ENCODE measurements at regions not wholly inside any gene's neighbourhood (a gene's known extent, or its start where the extent isn't known, plus 50 kb on each side); places are given as distances from the start of the nearest gene placed in this dataset.

DNA sequence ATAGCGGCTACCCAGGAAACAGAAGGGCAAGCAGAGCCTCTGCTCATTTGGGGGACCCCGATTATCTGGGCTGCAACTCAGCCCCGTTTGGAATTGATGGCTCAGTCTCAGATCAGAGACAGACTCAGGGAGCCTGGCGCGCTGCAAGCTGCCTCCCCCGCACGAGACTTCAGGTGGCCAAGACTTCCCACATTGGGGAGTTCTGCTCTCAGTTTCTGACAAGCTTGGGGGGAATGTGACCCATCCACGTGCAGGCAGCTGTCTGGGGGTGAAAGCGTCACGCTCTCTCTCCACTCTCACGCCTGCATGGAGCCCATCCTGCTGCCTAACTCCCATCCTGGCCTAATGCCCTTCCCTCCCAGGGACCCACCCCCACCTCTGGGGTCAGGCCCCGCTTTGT is 157.6 kb upstream of the GSE1 start:
- Mint-ChIP-seq H3K9me3 (no peaks in the 10 kb centered on the region), H3K4me3 (no peak overlapping the region)

DNA sequence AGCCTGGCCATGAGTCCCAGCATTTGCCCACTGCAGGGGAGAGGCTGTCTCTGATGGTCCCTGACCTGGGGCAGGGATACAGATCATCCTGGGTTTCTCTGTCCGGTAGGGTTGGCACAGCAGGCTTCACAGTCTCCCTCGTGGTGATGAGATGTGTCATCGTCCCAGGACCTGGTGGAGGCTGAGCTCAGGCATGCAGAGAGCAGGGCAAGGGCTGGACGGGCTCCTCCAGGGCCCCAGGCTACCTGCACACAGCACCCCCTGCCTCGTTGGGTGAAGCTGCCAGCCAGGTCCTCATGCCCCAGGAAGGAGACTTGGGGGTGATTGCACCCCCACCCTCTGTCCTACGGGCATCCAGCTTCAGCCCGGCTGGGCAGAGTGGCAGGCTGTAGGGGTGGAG is 155.8 kb upstream of the GSE1 start:
- no peak overlapping the region for H3K4me3 Mint-ChIP-seq
- DNase-seq (ENCODE audit: low spot score), result no peak
- no peaks in the 10 kb centered on the region for H3K9me3 Mint-ChIP-seq
- peaks cover 9% of the 10 kb centered on the region for H3K27me3 Mint-ChIP-seq (ENCODE audit: insufficient read depth)
- H3K27ac Mint-ChIP-seq, result no peak overlapping the region
- no peaks in the 10 kb centered on the region for H3K36me3 Mint-ChIP-seq (ENCODE audit: low read depth)
- no peaks in the 10 kb centered on the region for H3K4me1 Mint-ChIP-seq (ENCODE audit: low read depth)
- intact Hi-C loops (cut with micrococcal nuclease), result no loop called here

More for the DNA sequence above, 157.6 kb upstream of the GSE1 start:
- Mint-ChIP-seq H3K27ac (no peak overlapping the region), H3K4me1 (ENCODE audit: low read depth) (no peaks in the 10 kb centered on the region), H3K27me3 (ENCODE audit: insufficient read depth) (peaks cover 4% of the 10 kb centered on the region), H3K36me3 (ENCODE audit: low read depth) (no peaks in the 10 kb centered on the region)
- intact Hi-C loops (cut with micrococcal nuclease), result no loop called here
- no peak for DNase-seq (ENCODE audit: low spot score)

DNA sequence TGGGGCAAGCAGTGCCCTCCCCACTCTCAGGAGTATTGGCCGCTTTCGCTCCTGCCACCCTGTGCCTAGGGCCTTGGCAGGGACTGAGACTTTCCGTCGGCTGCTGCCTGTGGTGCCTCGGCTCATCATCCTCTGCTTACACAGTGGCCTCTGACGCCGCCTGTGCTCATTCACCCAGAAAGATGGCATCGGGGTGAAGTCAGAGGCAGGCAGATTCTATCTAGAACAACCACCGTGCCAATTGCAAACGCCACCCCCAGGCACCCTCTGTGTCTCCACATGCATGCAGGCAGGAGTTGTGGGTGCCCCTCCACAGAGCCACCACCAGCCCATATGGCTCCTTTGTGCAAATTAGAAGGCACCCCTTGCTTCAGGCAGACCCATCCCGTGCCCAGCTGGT is 154.2 kb upstream of the GSE1 start:
- intact Hi-C loops (cut with micrococcal nuclease), result no loop called here
- no peaks in the 10 kb centered on the region for H3K4me1 Mint-ChIP-seq (ENCODE audit: low read depth)
- H3K9me3 Mint-ChIP-seq, result no peaks in the 10 kb centered on the region
- no peak overlapping the region for H3K27ac Mint-ChIP-seq
- no peak overlapping the region for H3K4me3 Mint-ChIP-seq
- no peaks in the 10 kb centered on the region for H3K36me3 Mint-ChIP-seq (ENCODE audit: low read depth)
- DNase-seq (ENCODE audit: low spot score), result no peak
- H3K27me3 Mint-ChIP-seq (ENCODE audit: insufficient read depth), result peaks cover 19% of the 10 kb centered on the region

DNA sequence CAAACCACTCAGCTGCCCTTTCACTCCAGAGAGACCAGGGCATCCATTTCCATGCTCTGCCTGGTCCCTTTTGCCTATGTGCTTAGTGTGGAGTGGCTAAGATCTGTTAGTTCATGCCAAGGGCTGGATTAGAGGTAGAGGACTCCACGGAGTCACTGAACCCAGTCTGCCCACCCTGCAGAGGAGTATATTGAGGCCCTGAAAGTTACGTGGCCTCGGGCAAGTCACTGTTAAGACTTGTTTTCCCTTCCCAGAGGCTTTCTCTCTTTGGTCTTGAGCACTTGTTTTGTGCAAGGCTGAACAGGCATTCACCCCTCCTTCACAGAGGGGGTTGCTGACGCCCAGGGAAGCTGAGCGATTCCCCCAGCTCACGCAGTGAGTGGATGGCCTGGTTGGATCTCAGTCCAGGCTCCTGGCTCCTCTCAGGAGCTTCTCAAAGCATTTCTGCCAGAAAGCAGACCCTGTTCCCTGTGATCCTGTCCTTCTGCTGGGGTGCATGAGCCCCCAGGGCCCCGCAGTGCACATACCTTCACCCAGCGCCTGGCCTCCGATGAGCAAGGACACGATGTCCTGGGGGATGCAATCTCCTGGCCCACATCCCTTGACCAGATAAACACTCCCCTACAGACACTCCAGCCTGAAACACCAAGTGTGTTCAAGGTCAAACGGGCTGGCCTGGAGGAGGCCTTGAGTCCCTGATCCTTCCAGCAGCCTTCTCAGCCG is 153.4 kb upstream of the GSE1 start:
- no peaks in the 10 kb centered on the region for H3K4me1 Mint-ChIP-seq (ENCODE audit: low read depth)
- H3K9me3 Mint-ChIP-seq, result no peaks in the 10 kb centered on the region
- no peak for DNase-seq (ENCODE audit: low spot score)
- no peak overlapping the region for H3K27ac Mint-ChIP-seq
- peaks cover 23% of the 10 kb centered on the region for H3K27me3 Mint-ChIP-seq (ENCODE audit: insufficient read depth)
- H3K4me3 Mint-ChIP-seq, result no peak overlapping the region
- H3K36me3 Mint-ChIP-seq (ENCODE audit: low read depth), result no peaks in the 10 kb centered on the region
- intact Hi-C loops (cut with micrococcal nuclease), result no loop called here

DNA sequence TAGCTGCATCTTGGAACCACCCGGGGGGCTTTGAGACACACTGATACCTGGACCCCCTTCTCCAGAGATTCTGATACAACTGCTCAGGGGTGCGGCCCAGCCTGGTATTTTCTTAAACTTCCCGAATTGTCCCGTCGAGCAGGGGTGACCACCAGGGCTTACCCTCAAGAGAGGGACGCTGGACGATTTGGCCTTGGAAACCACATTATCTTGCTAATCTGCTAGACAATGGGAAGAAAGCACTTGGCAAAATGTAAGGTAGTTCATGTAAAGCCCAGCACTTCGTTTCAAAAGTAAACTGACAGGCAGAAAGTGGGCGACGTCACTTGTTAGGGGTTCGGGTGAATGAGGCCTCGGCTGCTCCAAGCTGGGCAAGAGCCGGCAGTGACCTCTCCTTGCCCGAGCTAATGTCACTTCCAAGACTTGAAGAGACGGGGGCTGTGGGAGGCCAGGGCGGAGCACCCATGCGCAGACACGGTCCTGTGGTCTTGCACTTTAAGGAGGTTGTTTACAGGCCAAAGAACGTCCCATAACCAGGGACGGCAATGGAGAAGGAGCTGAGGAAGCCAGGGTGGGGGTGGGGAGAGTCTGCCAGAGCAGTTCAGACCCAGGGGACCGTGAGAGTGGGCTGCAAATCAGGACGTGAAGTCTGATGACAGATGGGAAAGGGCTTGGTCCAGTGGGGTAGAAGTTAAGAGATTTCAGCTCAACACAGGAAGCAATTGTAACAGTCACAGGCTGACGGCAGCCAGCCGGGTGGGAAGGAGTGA is 152.7 kb upstream of the GSE1 start:
- Mint-ChIP-seq H3K36me3 (ENCODE audit: low read depth) (no peaks in the 10 kb centered on the region), H3K9me3 (no peaks in the 10 kb centered on the region), H3K27ac (no peak overlapping the region), H3K4me1 (ENCODE audit: low read depth) (no peaks in the 10 kb centered on the region), H3K4me3 (no peak overlapping the region), H3K27me3 (ENCODE audit: insufficient read depth) (peaks cover 23% of the 10 kb centered on the region)
- no peak for DNase-seq (ENCODE audit: low spot score)
- intact Hi-C loops (cut with micrococcal nuclease), result no loop called here

DNA sequence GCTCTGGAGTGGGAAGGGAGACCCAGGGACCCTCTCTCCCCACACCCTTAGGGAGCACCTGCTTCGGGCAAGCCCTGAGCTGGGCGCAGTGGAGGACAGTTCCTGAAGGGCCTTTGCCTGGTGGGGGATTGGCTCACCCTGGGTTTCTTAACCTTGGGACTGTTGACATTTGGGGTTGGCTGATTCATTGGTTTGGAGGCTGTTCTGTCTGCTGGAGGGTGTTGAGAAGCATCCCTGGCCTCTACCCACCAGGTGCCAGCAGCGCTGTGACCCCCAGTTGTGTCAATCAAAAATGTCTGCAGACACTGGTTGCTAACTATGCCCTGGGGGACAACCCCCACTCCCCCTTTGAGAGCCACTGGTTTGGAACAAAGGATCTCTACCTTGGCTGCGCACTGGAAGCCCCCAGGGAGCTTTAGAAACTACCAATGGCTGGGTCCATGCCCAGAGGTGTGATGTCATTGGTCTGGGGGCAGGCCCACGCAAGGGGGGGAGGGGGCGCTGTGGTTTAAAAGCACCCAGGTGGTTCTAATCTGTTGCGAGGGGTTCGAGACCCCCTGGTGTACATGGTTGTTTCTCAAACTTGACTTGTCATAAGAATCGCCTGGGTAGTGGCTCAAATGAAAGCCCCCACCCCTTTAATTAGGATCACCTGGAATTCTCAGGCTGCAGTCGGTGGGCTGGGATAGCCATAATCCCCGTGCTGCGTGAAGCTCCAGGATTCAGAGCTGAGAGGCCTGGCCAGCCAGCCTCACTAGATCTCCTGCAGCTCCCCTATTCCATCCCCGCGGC is 151.9 kb upstream of the GSE1 start:
- DNase-seq (ENCODE audit: low spot score), result no peak
- intact Hi-C loops (cut with micrococcal nuclease), result no loop called here
- H3K27me3 Mint-ChIP-seq (ENCODE audit: insufficient read depth), result peaks cover 23% of the 10 kb centered on the region
- H3K36me3 Mint-ChIP-seq (ENCODE audit: low read depth), result no peaks in the 10 kb centered on the region
- H3K27ac Mint-ChIP-seq, result no peak overlapping the region
- H3K9me3 Mint-ChIP-seq, result no peaks in the 10 kb centered on the region
- H3K4me3 Mint-ChIP-seq, result no peak overlapping the region
- no peaks in the 10 kb centered on the region for H3K4me1 Mint-ChIP-seq (ENCODE audit: low read depth)

DNA sequence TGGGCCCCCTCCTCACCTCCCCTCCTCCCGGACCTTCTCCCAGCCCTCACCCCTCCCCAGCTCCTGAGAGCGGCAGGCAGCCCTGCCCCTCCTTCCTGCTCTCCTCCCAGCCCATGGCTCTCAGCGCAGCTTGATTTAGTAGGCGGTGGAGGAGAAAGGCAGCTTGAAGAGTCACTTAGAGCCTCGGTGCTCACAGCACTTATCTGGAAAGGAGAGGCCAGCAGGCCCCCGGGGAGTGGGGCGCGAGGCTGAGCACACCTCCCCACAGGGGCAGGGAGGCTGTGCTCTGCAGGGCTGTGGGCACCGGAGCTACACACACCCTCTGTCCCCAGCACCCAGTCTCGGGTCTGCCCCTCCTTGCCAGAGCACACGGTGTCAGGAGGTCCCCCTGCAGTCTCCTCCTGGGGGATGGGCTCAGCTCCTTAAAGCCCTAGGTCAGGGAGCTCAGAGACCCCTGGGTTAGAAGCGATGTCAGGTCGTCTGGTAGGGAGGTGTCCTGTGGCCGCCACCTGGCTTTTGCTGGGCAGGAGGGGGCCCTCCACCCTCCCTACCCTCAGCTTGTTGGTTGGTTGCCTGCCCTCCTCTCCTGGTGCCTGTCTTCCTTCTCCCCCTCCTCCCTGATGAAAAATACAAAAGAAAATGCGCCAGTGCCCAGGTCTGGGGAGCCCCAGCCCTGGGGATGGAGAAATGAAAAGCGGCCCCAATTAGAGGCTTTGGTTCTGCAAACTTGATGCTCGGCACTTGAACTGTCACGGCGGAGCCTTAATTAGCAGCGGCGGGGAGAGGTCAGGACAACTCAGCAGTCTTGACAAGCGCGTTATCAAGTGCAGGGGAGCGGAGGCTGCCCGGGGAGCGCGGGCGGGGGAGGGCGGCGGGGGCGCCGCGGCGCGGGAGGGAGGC is 151.1 kb upstream of the GSE1 start:
- no peaks in the 10 kb centered on the region for H3K4me1 Mint-ChIP-seq (ENCODE audit: low read depth)
- no peak overlapping the region for H3K27ac Mint-ChIP-seq
- DNase-seq (ENCODE audit: low spot score), result no peak
- peaks cover 23% of the 10 kb centered on the region for H3K27me3 Mint-ChIP-seq (ENCODE audit: insufficient read depth)
- H3K9me3 Mint-ChIP-seq, result no peaks in the 10 kb centered on the region
- no peaks in the 10 kb centered on the region for H3K36me3 Mint-ChIP-seq (ENCODE audit: low read depth)
- H3K4me3 Mint-ChIP-seq, result no peak overlapping the region
- intact Hi-C loops (cut with micrococcal nuclease), result no loop called here

DNA sequence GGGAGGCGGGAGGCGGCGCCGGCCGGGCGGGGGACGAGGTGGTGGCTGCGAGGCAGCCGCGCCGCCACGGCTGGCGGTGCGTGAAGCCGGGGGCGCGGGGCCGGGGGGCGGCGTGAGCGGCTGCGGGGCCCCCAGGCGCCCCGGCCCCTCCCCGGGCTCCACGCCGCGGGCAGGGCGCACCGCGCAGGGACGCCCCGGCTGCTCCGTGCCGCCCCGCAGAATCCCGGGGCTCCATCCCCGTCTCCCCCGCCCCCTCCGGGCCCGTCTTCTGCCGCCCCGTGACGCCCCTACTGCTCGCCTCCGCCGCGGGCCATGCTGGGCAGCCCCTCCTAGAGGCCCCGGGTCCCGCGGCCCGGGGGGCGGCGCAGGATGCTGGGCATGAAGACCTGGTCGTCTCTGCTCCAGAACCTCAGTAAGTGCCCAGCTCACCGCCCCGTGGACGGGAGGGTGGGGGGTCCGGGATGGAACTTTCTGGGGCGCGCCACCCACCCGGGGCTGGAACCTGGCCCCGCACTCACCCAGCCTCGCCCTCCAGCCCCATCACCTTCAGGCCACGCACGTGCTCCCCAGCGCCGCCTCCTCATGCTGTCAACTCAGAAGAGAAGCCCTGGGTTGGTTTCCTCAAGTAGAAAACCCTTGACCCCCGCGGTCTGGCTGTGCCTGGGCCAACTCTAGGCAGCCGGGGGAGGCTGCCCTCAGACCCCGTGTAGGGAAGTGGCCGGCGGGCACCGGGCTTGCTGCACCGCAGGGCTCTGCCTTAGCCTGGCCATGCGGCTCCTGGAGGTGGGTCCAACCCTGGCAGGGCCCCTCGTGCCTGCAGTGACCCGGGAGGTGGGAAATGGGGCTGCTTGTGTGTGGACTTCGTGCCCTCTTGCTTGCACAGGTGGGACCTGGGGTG is 150.2 kb upstream of the GSE1 start:
- H3K4me3 Mint-ChIP-seq, result no peak overlapping the region
- peaks cover 23% of the 10 kb centered on the region for H3K27me3 Mint-ChIP-seq (ENCODE audit: insufficient read depth)
- H3K9me3 Mint-ChIP-seq, result no peaks in the 10 kb centered on the region
- DNase-seq (ENCODE audit: low spot score), result no peak
- H3K4me1 Mint-ChIP-seq (ENCODE audit: low read depth), result no peaks in the 10 kb centered on the region
- intact Hi-C loops (cut with micrococcal nuclease), result no loop called here
- H3K36me3 Mint-ChIP-seq (ENCODE audit: low read depth), result no peaks in the 10 kb centered on the region
- H3K27ac Mint-ChIP-seq, result no peak overlapping the region

DNA sequence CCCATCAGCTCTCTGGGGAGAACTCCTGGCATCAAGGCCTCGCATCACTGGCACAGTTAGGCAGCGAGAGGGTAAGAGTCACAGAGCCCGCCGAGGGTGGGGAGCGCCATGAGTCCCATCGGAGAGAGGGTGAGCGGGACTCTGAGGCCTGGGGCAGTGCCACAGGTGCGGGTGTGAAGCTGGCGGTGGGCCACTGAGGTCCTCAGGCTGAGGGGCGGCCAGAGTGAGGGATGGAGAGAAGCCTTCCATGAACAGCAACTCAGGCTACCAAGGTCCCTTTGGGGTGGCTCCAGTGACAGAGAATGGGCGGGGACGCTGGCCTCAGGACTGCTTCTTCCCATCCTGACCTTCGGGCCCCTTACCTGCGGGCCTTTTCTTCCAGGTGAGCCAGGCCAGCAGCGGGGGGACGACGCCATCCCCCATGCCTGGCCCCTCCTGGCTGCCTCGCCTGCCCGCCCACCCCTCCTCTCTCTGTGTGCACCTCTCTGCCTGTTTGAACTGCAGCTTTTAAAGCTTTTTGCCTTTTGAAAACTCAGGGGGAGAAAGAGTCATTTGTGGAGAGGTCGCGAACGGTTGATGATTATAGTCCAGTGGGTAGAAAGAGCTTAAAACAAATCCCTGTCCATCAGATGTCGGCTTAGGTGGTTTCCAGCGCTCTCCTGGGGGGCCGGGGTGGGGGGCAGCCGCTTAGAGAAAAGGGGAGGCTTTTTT is 149.3 kb upstream of the GSE1 start:
- H3K36me3 Mint-ChIP-seq (ENCODE audit: low read depth), result no peaks in the 10 kb centered on the region
- H3K4me1 Mint-ChIP-seq (ENCODE audit: low read depth), result no peaks in the 10 kb centered on the region
- H3K9me3 Mint-ChIP-seq, result no peaks in the 10 kb centered on the region
- no peak overlapping the region for H3K27ac Mint-ChIP-seq
- H3K27me3 Mint-ChIP-seq (ENCODE audit: insufficient read depth), result peaks cover 23% of the 10 kb centered on the region
- H3K4me3 Mint-ChIP-seq, result no peak overlapping the region
- intact Hi-C loops (cut with micrococcal nuclease), result no loop called here
- DNase-seq (ENCODE audit: low spot score), result no peak

DNA sequence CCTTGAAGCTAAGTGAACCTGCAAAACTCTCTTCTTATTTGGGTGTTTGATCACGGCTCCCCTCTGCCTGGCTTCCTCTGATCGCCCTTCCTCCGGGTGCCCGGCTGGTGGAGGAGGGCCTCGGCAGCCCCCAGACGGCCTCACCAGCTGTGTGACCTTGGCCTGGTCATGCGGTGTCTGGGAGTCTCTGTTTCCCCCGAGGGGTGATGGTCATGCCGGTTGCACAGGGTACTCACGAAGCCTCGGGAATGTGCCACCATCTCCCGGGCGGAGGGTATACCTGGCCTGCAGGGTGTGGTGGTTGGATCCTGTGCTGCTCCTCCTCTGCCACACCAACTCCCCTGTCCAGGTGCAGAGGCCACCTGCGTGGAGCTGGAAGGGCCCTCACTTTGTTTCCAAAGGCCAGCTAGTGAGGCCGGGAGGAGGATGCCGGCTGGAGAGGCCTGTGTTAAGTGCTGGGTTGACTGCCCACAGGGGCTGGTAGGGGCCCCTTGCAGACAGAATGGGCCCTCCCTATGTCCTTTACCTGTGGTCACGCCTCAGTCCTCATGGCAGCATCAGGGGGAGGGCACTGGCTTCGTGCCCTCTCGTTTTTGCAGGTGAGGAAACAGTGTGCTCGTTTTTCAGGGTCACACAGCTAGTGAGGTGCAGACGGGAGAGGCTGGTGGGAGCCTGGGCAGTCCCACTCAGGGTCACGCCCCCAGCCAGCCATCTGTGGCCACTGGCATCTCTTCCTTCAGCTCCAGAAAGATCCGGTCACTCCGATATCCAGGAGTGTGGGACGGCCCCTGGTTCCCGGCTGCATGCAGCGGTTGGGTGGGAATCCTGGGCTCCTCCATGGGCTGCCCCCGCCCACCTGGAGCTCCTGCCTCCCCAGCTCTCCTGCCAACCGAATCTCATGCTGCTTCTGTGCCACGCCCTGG is 148.5 kb upstream of the GSE1 start:
- H3K4me1 Mint-ChIP-seq (ENCODE audit: low read depth), result no peaks in the 10 kb centered on the region
- no peak overlapping the region for H3K27ac Mint-ChIP-seq
- intact Hi-C loops (cut with micrococcal nuclease), result no loop called here
- no peak overlapping the region for H3K4me3 Mint-ChIP-seq
- peaks cover 23% of the 10 kb centered on the region for H3K27me3 Mint-ChIP-seq (ENCODE audit: insufficient read depth)
- no peaks in the 10 kb centered on the region for H3K36me3 Mint-ChIP-seq (ENCODE audit: low read depth)
- H3K9me3 Mint-ChIP-seq, result no peaks in the 10 kb centered on the region
- DNase-seq (ENCODE audit: low spot score), result no peak

All from activated T-helper 1 cell treated with anti-CD3 and anti-CD28 coated beads, Interleukin-12 subunit alpha, Interleukin-12 subunit beta, Interleukin-2, Interleukin-4 antibody, amounts not matched to agents 30 ng/mL and 10 ng/mL and 1 ng/mL, durations not matched to agents 14 hours and 24 hours and 36 hours (primary cell).